ENCODE measurements at regions not wholly inside any gene's neighbourhood (a gene's known extent, or its start where the extent isn't known, plus 50 kb on each side); places are given as distances from the start of the nearest gene placed in this dataset.

DNA sequence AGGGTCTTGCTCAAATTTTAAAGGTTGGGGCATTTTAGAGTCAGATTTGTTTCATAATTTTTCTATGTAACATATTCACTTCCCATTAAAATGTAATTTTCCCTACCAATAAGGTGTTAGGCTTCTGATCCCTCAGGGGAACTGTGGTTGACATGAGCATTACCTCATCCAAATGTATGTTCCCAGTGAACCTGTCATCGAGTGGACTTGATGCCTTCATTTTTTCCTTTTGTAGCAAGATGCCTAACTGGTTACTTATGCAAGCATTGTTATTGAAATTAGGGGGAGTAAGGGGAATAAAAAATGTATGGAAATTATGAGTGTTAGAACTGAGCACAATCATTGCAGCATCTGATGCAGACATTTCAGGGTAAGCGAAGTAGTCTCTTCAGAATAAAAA, 360.5 kb downstream of the BCKDHB start:
- TF ChIP-seq CTCF (conservative IDR thresholded peaks at IDR 0.05; ENCODE audit: low read depth, low read length) (no peak), EZH2 (IDR thresholded peaks at IDR 0.05; ENCODE audit: borderline replicate concordance, low read depth, low read length, poor library complexity, severe bottlenecking) (no peak)
